Stimulated activated CD8-positive, alpha-beta memory T cell treated with anti-CD3 and anti-CD28 coated beads, Interleukin-7, amount 100 ng/mL, for 48 hours (primary cell): ENCODE measurements at regions not wholly inside any gene's neighbourhood (a gene's known extent, or its start where the extent isn't known, plus 50 kb on each side); places are given as distances from the start of the nearest gene placed in this dataset.
"Not testable (repeated sequence)": the region's sequence is repeated elsewhere in the genome, so short reads cannot be mapped to it uniquely, and the experiment has no call there.

ENCODE experiments used
- DNase-seq, 2 donors: peaks; one replicate each; pipeline ENCODE4 v3.0.0-alpha.2; 2020; ENCODE audit warnings: low read depth in 1 of 2; ENCODE audit errors: extremely low read depth in 1 of 2

GRCh38 chr6:4274382-4275082, 139.2 kb upstream of the ECI2 start:
- DNase-seq, result no peak

- DNase-seq, result no peak
Measured at GRCh38 chr6:4272996-4273395, 137.6 kb upstream of the ECI2 start.

DNA sequence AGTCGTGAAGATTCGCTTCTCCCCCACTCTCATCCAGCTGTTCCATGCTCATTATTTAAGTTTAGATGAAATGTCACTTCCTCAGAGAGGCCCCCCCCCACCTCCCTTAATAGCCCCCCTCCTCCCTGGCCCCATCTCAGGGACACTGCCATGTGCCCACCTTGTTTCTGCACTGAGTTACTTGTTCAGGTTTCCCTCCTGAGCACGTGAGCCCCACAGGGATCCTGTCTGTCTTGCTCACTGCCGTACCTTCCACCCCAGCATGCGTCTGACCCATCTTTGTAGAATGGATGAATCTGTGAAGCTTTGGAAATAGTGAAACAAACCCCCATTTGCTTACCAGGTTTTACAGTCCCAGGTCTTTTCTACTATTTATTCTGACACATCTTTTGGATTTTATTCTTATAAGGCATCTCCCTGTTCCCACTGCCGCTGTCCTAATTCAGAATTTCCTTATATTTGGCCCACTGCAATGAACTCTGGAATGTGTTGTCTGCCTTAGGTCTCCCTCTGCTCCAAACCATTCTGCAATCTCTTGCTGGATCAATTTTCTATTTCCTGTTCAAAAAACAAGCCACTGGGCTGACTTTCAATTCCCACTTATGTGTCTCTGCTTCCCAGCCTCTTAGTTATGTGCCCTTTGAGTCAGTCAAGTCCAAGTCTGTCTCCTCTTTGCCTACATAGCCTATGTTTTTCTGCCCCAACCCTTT, 136.5 kb upstream of the ECI2 start:
- DNase-seq, result no peak

GRCh38 chr6:4270776-4271175, 135.4 kb upstream of the ECI2 start:
- no peak for DNase-seq

DNA sequence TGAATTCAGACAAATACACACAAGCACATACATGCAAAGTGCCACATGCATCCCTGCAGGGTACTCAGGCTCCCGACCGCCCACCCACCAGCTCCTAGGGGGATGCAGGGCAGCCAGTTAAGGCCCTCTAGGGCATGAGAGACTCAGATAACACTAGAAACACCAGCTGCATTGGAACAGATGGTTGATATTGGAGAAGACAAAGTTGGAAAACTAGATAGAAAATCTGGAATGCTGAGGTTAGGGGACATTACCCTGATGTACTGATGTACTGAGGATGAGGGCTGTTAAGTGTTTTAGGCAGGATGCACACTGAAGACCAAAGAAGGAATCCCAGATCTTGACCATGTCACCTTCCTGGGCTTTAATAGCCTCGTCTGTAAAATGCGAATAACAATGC, 134.6 kb upstream of the ECI2 start:
- DNase-seq, result no peak

DNA sequence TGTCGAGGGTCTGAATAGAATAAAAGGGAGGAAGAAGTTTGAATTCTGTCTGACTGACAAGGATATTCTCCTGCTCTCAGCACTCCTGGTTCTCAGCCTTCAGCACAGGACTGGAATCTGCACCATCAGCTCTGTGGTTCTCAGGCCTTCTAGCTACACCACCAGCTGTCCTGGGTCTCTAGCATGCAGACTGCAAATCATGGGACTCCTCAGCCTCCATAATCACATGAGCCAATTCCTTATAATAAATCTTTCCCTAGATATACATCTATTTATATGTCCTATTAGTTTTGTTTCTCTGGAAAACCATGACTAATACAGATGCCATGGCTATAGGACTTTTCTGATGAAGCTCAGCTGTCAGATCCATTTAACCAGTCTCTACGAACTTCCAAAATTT, 132.8 kb upstream of the ECI2 start:
- DNase-seq, result no peak

- DNase-seq, result no peak
Measured at GRCh38 chr6:4265740-4266139, 130.4 kb upstream of the ECI2 start.

DNA sequence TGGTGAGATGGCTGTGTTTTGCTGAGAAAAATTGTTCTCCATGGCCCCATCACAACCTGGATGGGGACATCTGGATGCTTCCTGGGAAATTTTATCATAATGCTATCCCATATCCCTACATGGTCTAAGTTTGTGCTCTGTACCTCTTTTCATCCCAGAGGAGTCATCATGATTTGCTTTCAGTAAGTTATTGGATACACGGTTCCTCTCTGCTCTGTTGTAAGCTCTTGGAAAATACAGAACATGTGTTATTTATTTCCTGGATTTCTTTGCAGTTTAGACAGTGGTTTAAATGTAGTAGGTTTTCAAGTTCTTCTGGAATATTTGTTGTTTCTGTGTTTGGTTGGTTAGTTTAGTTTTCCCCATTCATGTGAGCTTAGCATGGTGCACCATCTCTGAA, 129.2 kb upstream of the ECI2 start:
- DNase-seq, result no peak

DNA sequence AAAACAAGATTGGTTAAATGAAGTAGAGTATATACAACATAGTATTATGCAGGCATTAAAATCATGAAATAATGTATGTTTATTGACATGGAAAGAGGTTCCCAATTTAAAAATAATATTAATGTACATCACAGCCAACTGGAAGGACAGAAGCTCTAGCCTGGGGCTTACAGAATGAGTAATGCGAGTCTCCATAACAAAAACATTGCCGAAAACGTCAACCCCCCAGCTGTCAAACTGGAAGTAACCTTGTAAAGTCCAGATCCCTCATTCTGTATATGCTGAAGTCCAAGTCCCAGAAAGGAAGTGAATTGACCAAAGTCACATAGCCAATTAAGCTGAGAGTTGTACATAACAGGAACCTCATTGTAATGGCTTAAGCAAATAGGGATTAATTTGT, 128.7 kb upstream of the ECI2 start:
- no peak for DNase-seq

- no peak for DNase-seq
Measured at GRCh38 chr6:4262526-4262925, 127.2 kb upstream of the ECI2 start.

DNA sequence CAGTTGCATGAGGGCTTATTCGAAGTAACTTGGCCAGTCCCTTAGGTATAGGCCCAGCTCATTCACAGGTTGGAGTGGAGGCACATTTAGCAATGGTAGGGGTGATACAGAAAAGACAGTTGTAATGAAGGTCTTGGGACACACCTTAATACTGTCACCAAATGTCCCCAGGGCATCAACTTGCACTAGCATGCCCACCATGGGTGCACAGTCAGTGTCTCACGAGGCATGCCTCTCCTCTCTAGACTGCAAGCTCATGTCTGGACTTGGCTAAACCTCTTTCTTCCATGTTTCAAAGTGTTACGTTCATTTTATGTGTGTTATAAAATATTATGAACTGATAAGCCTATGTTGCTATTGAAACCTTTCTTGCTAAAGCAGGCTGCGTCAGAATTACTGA, 124.0 kb upstream of the ECI2 start:
- DNase-seq, result no peak

DNA sequence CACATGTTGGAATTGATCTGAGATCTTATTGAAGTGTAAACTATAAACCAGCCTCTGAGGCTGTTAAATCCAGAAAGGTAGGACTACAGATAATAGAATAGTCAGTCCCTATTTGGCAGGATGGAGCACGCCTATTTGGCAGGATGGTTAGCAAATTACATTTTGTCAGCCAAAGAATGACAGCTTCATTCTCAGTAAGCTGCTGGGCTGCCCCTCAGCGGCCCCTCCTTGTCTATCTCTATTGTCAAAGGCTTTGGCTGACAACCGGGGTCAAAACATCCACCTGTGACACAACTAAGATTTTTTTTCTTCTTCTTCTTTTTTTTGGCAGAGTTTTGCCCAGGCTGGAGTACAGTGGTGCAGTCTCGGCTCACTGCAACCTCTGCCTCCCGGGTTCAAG, 123.4 kb upstream of the ECI2 start:
- no peak for DNase-seq

DNA sequence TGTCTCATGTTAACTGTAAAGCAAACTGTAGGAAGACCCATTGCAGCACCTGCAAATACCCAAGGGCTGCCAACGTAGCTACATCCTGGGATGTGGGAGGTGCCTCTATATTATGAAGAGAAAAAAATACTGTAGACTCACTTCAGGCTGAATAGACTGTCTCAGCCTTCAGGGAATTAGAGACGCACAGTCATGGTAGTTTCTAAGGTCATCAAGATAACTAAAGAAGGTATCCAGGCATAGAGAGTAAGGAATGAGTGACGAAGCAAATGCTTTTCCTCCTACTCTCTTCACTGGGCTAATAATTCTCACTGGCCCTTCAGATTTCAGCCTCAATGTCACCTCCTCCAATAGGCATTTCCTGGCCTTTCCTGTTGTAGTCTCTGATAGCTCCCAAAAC, 121.6 kb upstream of the ECI2 start:
- DNase-seq, result no peak

DNA sequence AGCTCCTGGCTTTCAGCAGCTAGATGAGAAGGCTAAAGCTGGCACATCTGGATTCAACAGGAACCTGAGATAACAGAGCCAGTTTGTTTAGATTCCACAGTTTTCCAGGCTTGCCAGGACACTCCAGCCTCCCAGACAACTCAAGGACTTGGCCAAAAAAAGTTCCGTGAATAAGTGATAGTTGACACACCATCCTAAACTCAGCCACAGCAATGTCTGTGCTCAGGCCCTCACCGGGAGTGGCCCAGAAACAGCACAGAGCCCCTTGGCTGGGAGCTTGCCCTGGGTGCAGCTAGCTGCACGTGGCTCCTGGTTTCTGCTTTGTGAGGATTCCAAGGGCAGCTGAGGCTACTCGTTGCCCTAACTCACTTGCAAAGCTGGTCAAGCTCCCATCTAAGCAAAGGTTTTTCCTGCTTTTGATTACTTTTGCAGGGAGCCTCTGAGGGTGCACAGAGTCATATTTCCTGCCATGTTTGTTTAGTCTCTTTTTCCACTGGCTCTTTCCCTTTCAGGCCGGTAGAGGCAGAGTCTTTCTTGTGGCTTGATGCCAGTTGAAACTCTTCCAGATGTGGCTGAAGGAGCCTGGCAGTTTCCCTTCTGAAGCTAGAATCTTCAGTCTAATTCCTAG, 118.3 kb upstream of the ECI2 start:
- no peak for DNase-seq

- not testable (repeated sequence) for DNase-seq
Measured at GRCh38 chr6:4252445-4252844, 117.1 kb upstream of the ECI2 start.

- no peak for DNase-seq
Measured at GRCh38 chr6:4250645-4251044, 115.3 kb upstream of the ECI2 start.

DNA sequence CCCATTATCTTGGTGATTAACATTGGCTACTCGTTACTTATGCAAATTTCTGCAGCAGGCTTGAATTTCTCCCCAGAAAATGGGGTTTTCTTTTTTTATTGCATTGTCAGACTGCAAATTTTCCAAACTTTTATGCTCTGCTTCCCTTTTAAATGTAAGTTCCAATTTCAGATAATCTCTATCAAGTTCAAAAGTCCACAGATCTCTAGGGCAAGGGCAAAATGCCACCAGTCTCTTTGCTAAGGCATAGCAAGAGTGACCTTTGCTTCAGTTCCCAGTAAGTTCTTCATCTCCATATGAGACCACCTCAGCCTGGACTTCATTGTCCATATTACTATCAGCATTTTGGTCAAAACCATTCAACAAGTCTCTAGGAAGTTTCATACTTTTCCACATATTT, 108.5 kb upstream of the ECI2 start:
- not testable (repeated sequence) for DNase-seq

GRCh38 chr6:4243237-4243636, 107.9 kb upstream of the ECI2 start:
- no peak for DNase-seq

DNA sequence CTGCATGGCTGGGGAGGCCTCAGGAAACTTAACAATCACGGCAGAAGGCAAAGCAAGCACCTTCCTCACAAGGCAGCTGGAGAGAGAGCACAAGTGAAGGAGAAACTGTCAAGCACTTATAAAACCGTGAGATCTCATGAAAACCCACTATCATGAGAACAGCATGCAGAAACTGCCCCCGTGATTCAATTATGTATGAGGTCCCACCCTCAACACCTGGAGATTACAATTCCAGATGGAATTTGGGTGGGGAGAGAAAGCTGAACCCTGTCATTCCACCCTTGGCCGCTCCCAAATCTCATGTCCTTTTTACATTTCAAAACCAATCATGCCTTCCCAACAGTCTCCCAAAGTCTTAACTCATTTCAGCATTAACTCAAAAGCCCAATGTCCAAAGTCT, 107.2 kb upstream of the ECI2 start:
- no peak for DNase-seq

DNA sequence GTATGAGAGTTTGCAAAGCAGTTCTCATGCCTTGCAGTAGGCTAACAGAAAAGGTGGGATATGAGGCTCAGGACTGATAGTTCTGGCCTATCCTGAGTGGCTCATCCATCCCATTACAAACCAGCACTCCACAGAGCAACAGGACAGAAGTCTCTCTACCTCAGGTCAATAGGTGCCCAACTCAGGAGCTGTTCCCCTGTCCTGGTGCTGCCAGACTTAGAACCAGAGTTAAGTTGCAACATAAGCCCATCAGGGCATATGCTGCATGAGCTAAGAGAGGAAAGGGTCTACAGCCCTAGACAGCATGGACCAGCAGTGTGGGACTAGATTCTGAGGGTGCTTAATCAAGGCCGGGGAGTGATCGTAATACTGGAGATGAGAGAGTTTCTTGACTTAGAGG, 104.8 kb upstream of the ECI2 start:
- no peak for DNase-seq

DNA sequence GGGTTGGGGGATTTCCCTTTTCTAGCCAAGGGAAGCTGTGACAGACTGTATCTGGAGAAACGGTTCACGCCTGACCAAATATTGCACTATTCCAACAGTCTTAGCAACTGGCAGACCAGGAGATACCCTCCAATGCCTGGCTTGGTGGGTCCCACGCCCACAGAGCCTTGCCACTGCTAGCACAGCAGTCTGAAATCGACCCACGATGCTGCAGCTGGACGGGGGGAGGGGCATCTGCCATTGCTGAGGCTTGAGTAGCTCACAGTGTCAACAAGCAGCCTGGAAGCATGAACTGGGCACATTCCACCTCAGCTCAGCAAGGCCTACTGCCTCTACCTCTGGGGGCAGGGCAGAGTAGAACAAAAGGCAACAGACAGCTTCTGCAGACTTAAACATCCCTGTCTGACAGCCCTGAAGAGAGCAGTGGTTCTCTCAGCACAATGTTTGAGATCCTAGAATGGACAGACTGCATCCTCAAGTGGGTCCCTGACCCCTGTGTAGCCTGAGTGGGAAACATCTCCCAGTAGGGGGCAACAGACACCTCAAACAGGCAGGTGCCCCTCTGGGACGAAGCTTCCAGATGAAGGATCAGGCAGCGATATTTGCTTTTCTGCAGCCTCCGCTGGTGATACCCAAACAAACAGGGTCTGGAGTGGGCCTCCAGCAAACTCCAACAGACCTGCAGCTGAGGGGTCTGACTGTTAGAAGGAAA, 89.9 kb upstream of the ECI2 start:
- DNase-seq, result no peak
